PC-9 (cell line): ENCODE measurements at regions not wholly inside any gene's neighbourhood (a gene's known extent, or its start where the extent isn't known, plus 50 kb on each side); places are given as distances from the start of the nearest gene placed in this dataset.

ENCODE experiments used
- EZH2 ChIP-seq: fragments of 200-600 bp; sonication (generic); IDR thresholded peaks from 2 replicates; pipeline ENCODE4 v1.8.0; 2017; ENCODE audit warnings: antibody characterized with exemption, low read depth
- TF ChIP-seq, protein P1 (sequence below): fragments of 200-600 bp; sonication (generic); conservative IDR thresholded peaks from 2 replicates; pipeline ENCODE4 v1.6.1; 2017; ENCODE audit warnings: mixed run types, antibody characterized with exemption, mild to moderate bottlenecking, moderate library complexity

DNA sequence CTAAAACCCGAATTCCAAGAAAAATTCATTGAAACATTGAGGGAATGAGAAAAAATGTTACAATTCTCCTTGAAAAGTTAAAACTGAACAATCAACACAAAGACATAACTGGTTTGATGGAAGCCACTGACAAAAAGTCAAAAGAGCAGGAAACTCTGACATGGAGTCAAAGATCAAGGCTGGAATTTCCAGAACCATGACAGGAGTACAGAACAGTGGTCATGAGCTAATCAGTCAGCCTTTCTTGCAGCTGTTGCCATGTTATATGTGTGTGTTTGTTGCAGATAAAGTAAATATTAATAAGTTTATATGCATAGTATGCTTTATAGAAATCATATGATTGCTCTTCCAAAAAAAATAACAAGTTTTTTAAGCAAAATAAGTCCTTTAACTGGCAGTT is 184.7 kb upstream of the HCCS start:
- TF ChIP-seq, protein P1, sequence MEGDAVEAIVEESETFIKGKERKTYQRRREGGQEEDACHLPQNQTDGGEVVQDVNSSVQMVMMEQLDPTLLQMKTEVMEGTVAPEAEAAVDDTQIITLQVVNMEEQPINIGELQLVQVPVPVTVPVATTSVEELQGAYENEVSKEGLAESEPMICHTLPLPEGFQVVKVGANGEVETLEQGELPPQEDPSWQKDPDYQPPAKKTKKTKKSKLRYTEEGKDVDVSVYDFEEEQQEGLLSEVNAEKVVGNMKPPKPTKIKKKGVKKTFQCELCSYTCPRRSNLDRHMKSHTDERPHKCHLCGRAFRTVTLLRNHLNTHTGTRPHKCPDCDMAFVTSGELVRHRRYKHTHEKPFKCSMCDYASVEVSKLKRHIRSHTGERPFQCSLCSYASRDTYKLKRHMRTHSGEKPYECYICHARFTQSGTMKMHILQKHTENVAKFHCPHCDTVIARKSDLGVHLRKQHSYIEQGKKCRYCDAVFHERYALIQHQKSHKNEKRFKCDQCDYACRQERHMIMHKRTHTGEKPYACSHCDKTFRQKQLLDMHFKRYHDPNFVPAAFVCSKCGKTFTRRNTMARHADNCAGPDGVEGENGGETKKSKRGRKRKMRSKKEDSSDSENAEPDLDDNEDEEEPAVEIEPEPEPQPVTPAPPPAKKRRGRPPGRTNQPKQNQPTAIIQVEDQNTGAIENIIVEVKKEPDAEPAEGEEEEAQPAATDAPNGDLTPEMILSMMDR, result no peak
- TF ChIP-seq EZH2, result no peak
